ENCODE measurements at regions not wholly inside any gene's neighbourhood (a gene's known extent, or its start where the extent isn't known, plus 50 kb on each side); places are given as distances from the start of the nearest gene placed in this dataset.

DNA sequence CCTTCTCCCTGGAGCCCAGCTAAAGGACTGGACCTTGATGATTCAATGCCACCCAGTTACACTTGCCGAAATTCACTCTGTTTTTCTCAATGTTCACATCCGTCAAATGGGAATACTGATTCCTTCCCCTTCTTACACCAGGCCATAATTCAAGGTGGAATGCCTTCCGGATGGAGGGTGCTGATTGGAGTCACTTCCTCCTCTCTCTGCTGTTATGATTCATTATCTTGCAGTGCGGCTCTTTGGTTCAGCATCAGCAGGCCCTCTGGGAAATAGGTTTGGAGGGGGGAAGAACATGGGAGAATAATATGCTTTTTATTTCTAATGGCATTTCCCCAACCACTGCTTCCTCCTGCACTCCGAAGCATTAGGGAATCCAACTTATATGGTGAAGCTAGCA is 390.6 kb upstream of the TBX3 start:
- H3K36me3 ChIP-seq (ENCODE audit: insufficient read depth in 1 of 2, low read depth in 1 of 2): no peaks in the 10 kb centered on the region
- intact Hi-C loops (cut with DNase I): no loop called here
- DNase-seq (no peak), ATAC-seq (no peak)
- WGBS, 3 donors: 76 to 87% (median 80%) methylated on average over 5 of the region's 5 CpGs
- no peaks in the 10 kb centered on the region for H3K9me3 ChIP-seq
- TF ChIP-seq, protein P1, sequence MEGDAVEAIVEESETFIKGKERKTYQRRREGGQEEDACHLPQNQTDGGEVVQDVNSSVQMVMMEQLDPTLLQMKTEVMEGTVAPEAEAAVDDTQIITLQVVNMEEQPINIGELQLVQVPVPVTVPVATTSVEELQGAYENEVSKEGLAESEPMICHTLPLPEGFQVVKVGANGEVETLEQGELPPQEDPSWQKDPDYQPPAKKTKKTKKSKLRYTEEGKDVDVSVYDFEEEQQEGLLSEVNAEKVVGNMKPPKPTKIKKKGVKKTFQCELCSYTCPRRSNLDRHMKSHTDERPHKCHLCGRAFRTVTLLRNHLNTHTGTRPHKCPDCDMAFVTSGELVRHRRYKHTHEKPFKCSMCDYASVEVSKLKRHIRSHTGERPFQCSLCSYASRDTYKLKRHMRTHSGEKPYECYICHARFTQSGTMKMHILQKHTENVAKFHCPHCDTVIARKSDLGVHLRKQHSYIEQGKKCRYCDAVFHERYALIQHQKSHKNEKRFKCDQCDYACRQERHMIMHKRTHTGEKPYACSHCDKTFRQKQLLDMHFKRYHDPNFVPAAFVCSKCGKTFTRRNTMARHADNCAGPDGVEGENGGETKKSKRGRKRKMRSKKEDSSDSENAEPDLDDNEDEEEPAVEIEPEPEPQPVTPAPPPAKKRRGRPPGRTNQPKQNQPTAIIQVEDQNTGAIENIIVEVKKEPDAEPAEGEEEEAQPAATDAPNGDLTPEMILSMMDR (IDR thresholded peaks at IDR 0.05): no peak
- no peak overlapping the region for H3K27ac ChIP-seq
- peaks cover 0 to 8% (median 0%) of the 10 kb centered on the region in 3 donors for H3K27me3 ChIP-seq (ENCODE audit: insufficient read depth in 3 of 3, low read length in 2 of 3)
- H3K4me1 ChIP-seq: no peaks in the 10 kb centered on the region
- H3K4me3 ChIP-seq: no peak overlapping the region

DNA sequence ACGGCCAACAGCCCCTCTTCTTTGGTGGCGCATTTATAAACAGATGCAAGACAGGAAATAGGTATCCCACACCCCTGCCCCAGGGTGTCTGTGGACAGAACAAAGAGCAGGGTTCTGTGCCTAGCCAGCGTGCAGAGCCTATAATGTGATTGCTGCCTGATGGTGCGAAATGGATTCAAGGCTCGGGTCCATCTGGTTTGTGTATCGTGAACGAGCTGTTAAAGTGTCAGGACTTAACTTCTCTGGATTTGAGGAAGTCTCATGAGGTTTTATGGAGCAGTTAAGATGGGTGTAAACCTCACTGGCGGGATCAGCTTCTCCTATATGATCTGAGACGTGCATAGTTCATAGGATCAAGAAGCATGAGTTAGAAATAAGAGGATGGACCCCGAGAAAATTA is 388.7 kb upstream of the TBX3 start:
- TF ChIP-seq, protein P1 (IDR thresholded peaks at IDR 0.05): no peak
- no peaks in the 10 kb centered on the region for H3K9me3 ChIP-seq
- no peak for DNase-seq
- peaks cover 0 to 8% (median 2%) of the 10 kb centered on the region in 3 donors for H3K27me3 ChIP-seq (ENCODE audit: insufficient read depth in 3 of 3, low read length in 2 of 3)
- ATAC-seq: no peak
- no peak overlapping the region for H3K4me3 ChIP-seq
- WGBS, 3 donors: 53 to 58% (median 56%) methylated on average over 10 of the region's 10 CpGs
- no peak overlapping the region for H3K27ac ChIP-seq
- intact Hi-C loops (cut with DNase I): no loop called here
- H3K4me1 ChIP-seq: no peaks in the 10 kb centered on the region
- H3K36me3 ChIP-seq (ENCODE audit: insufficient read depth in 1 of 2, low read depth in 1 of 2): no peaks in the 10 kb centered on the region

DNA sequence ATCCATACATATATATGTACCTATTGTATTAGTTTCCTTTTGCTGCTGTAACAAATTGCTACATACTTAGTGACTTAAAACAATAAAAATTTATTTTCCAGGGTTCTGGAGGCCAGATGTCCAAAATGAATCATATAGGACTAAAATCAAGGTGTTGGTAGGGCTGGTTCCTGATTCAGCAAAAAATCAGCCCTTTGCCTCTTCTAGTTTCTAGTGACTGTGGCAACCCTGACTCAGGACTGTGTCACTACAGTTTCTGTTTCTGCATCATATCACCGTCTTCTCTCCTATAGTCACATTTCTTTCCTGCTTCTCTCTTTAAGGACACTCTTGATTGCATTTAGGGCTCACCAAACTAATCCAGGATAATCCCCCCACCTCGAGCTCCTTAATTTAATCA is 386.3 kb upstream of the TBX3 start:
- Histone ChIP-seq H3K9me3 (no peaks in the 10 kb centered on the region), H3K27ac (no peak overlapping the region), H3K27me3 (ENCODE audit: insufficient read depth in 3 of 3, low read length in 2 of 3) (peaks cover 0 to 8% (median 2%) of the 10 kb centered on the region in 3 donors), H3K4me3 (no peak overlapping the region), H3K4me1 (no peaks in the 10 kb centered on the region), H3K36me3 (ENCODE audit: insufficient read depth in 1 of 2, low read depth in 1 of 2) (no peaks in the 10 kb centered on the region)
- intact Hi-C loops (cut with DNase I): no loop called here
- ATAC-seq (no peak), DNase-seq (no peak)
- WGBS, 3 donors: 60 to 72% (median 66%) methylated on average over 2 of the region's 2 CpGs
- TF ChIP-seq, protein P1 (IDR thresholded peaks at IDR 0.05): no peak

DNA sequence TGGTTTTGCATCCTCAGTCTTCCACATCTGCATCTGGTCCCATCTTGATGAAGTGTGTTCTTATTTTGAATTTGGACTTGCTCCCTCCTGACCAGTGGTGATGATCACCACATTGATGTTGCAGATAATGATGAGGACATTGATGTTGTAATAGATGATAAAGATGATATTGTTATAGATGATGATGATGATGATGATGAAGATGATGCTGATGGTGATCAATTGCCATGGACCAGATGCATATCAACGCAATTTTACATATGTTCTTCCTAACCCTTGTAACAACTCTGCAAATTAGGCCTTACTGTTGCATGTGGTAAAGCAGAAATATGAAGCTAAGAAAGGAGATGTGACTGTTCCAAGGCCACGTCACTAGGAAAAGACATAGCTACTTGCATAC is 380.3 kb upstream of the TBX3 start:
- H3K27ac ChIP-seq: no peak overlapping the region
- intact Hi-C loops (cut with DNase I): no loop called here
- 92 to 94% (median 92%) methylated on average over 2 of the region's 2 CpGs for WGBS, 3 donors

DNA sequence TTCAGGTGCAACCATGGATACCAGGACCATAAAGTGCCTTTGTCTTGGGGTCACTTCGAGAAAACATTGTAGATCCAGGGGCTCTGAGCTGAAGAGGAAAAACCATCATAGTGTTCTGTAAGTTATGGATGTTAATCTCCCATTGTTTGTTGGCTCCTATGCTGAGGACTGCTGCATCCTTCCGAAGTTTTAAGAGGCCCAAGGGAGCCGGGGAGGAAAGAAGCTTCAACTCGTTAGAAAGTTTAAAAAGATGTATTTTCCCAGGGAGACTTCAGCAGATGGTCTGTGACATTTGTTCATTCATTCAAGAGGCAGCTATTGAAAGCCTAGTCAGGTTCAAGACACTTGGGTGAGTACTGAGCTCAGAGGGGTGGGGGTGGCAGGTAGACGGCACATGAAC is 378.8 kb upstream of the TBX3 start:
- H3K27me3 ChIP-seq (ENCODE audit: insufficient read depth in 3 of 3, low read length in 2 of 3): no peaks in the 10 kb centered on the region
- DNase-seq (no peak), ATAC-seq (no peak)
- WGBS, 3 donors: 53 to 54% (median 53%) methylated on average over 5 of the region's 5 CpGs
- no peaks in the 10 kb centered on the region for H3K4me1 ChIP-seq
- TF ChIP-seq, protein P1 (IDR thresholded peaks at IDR 0.05): no peak
- H3K36me3 ChIP-seq (ENCODE audit: insufficient read depth in 1 of 2, low read depth in 1 of 2): no peaks in the 10 kb centered on the region
- no peak overlapping the region for H3K27ac ChIP-seq
- no peak overlapping the region for H3K4me3 ChIP-seq
- no peaks in the 10 kb centered on the region for H3K9me3 ChIP-seq
- intact Hi-C loops (cut with DNase I): no loop called here

More for the DNA sequence above, 380.3 kb upstream of the TBX3 start:
- no peak for ATAC-seq
- Histone ChIP-seq H3K36me3 (ENCODE audit: insufficient read depth in 1 of 2, low read depth in 1 of 2) (no peaks in the 10 kb centered on the region), H3K9me3 (no peaks in the 10 kb centered on the region), H3K27me3 (ENCODE audit: insufficient read depth in 3 of 3, low read length in 2 of 3) (peaks cover 0 to 2% (median 0%) of the 10 kb centered on the region in 3 donors), H3K4me1 (no peaks in the 10 kb centered on the region), H3K4me3 (no peak overlapping the region)
- DNase-seq: no peak
- TF ChIP-seq, protein P1 (IDR thresholded peaks at IDR 0.05): no peak

All from psoas muscle (tissue), 7 donors.